ENCODE measurements at regions not wholly inside any gene's neighbourhood (a gene's known extent, or its start where the extent isn't known, plus 50 kb on each side); places are given as distances from the start of the nearest gene placed in this dataset.

- H3K9ac ChIP-seq (ENCODE audit: low read depth, low read length), result no peak overlapping the region
- H3K9me3 ChIP-seq (ENCODE audit: control insufficient read depth, insufficient read depth, low read length), result no peaks in the 10 kb centered on the region
- H3K36me3 ChIP-seq (ENCODE audit: insufficient read depth, low read length), result no peaks in the 10 kb centered on the region
- H3K4me1 ChIP-seq (ENCODE audit: insufficient read depth, low read length), result peaks cover 5% of the 10 kb centered on the region; the same call in 1 of the 2 replicates
Observed at GRCh38 chr12:77500089-77500488, 330.6 kb upstream of the NAV3 start.

GRCh38 chr12:77497647-77498046 lies 333.0 kb upstream of the NAV3 start:
- no peak overlapping the region for H3K9ac ChIP-seq (ENCODE audit: low read depth, low read length)
- no peaks in the 10 kb centered on the region for H3K36me3 ChIP-seq (ENCODE audit: insufficient read depth, low read length)
- H3K4me1 ChIP-seq (ENCODE audit: insufficient read depth, low read length), result peaks cover 5% of the 10 kb centered on the region; the same call in 1 of the 2 replicates
- no peaks in the 10 kb centered on the region for H3K9me3 ChIP-seq (ENCODE audit: control insufficient read depth, insufficient read depth, low read length)

GRCh38 chr12:77496714-77497113 lies 334.0 kb upstream of the NAV3 start:
- H3K9ac ChIP-seq (ENCODE audit: low read depth, low read length), result no peak overlapping the region
- H3K9me3 ChIP-seq (ENCODE audit: control insufficient read depth, insufficient read depth, low read length), result no peaks in the 10 kb centered on the region
- H3K4me1 ChIP-seq (ENCODE audit: insufficient read depth, low read length), result peaks cover 5% of the 10 kb centered on the region; the same call in 1 of the 2 replicates
- no peaks in the 10 kb centered on the region for H3K36me3 ChIP-seq (ENCODE audit: insufficient read depth, low read length)

DNA sequence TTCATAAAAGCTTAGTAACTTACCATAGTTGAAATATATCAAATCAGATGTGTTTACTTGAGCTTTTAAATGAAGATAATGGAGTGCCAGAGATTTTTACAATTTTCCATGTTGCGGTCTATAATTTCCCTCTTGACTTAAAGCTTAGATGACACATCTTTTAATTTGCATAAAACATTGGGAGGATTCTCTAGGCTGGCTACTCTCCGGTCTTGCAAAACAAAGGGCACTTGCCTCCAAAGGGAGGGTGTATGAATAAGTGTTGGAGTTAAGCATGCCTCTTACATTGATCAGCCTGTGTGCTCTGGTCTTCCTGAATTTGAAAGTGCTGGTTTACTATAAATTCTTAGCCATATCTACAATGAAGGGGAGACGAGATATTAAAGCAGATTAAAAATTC lies 336.4 kb upstream of the NAV3 start:
- H3K36me3 ChIP-seq (ENCODE audit: insufficient read depth, low read length), result no peaks in the 10 kb centered on the region
- H3K9ac ChIP-seq (ENCODE audit: low read depth, low read length), result no peak overlapping the region
- H3K4me1 ChIP-seq (ENCODE audit: insufficient read depth, low read length), result peaks cover 5% of the 10 kb centered on the region; the same call in 1 of the 2 replicates
- H3K9me3 ChIP-seq (ENCODE audit: control insufficient read depth, insufficient read depth, low read length), result no peaks in the 10 kb centered on the region

- Histone ChIP-seq H3K4me1 (ENCODE audit: insufficient read depth, low read length) (peaks cover 5% of the 10 kb centered on the region; the same call in 1 of the 2 replicates), H3K9me3 (ENCODE audit: control insufficient read depth, insufficient read depth, low read length) (no peaks in the 10 kb centered on the region), H3K9ac (ENCODE audit: low read depth, low read length) (no peak overlapping the region), H3K36me3 (ENCODE audit: insufficient read depth, low read length) (no peaks in the 10 kb centered on the region)
Observed at GRCh38 chr12:77493302-77494168, 337.2 kb upstream of the NAV3 start.

- Histone ChIP-seq H3K9ac (ENCODE audit: low read depth, low read length) (no peak overlapping the region), H3K4me1 (ENCODE audit: insufficient read depth, low read length) (peaks cover 2% of the 10 kb centered on the region; the same call in 1 of the 2 replicates), H3K9me3 (ENCODE audit: control insufficient read depth, insufficient read depth, low read length) (no peaks in the 10 kb centered on the region), H3K36me3 (ENCODE audit: insufficient read depth, low read length) (no peaks in the 10 kb centered on the region)
Observed at GRCh38 chr12:77492536-77492935, 338.2 kb upstream of the NAV3 start.

DNA sequence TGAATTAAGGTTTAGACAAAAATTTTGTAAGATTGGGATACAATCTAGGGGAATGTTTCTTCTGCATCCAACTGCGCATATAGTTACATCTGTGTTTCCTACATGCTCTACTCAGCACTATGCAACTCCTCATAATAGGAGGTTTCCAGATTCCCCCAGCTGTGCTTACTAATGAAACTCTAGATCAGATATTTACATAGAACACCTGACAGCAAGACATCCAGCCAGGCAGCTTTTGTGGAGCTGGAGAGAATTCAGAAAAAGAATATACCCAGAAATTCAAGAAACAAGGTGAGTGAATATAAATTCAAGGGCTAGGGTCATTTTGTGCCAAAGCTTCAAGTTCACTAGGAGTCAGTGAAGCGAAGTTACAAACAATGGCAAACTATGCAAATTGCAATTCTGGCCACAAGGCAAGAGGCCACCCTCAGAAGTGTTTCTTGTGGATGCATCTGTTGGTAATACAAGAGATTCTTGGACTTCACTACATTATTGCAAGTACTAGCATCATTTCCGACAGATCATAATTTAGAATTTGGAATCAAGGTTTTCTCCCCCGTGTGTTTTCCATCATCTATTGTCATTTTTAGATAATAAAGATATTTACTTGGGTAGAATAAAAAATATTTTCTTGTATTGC lies 341.2 kb upstream of the NAV3 start:
- Histone ChIP-seq H3K9me3 (ENCODE audit: control insufficient read depth, insufficient read depth, low read length) (no peaks in the 10 kb centered on the region), H3K4me1 (ENCODE audit: insufficient read depth, low read length) (peaks cover 9% of the 10 kb centered on the region; the same call in 1 of the 2 replicates), H3K9ac (ENCODE audit: low read depth, low read length) (no peak overlapping the region), H3K36me3 (ENCODE audit: insufficient read depth, low read length) (no peaks in the 10 kb centered on the region)

DNA sequence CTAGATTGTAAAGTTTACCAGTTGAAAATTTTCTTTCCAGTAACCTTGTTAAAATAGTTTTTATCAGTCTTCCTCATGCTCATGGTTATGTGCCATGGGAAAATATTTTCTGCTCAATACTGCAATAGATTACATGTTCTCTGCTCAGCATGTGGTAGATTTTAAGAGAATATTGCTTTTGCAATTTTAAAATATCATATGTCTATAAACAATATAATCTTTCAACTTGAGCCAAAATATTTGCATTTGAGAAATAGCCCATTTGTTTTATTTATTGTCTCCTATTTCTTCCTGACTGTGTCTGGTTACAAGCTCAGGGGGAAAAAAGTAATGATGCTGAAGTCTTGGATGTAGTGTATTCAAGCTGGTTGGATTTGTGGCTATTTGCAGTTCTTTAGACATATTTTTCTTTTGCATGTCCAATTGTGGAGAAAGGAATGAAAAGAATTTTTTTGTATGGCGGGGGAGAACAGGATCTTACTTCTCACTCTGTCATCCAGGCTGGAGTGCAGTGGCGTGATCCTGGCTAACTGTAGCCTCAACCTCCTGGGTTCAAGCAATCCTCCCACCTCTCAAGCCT lies 342.6 kb upstream of the NAV3 start:
- Histone ChIP-seq H3K4me1 (ENCODE audit: insufficient read depth, low read length) (peaks cover 9% of the 10 kb centered on the region; the same call in 1 of the 2 replicates), H3K9ac (ENCODE audit: low read depth, low read length) (no peak overlapping the region), H3K36me3 (ENCODE audit: insufficient read depth, low read length) (no peaks in the 10 kb centered on the region), H3K9me3 (ENCODE audit: control insufficient read depth, insufficient read depth, low read length) (no peaks in the 10 kb centered on the region)

- no peak overlapping the region for H3K9ac ChIP-seq (ENCODE audit: low read depth, low read length)
- H3K36me3 ChIP-seq (ENCODE audit: insufficient read depth, low read length), result no peaks in the 10 kb centered on the region
- peaks cover 9% of the 10 kb centered on the region; the same call in 1 of the 2 replicates for H3K4me1 ChIP-seq (ENCODE audit: insufficient read depth, low read length)
- no peaks in the 10 kb centered on the region for H3K9me3 ChIP-seq (ENCODE audit: control insufficient read depth, insufficient read depth, low read length)
Observed at GRCh38 chr12:77486872-77487271, 343.8 kb upstream of the NAV3 start.

DNA sequence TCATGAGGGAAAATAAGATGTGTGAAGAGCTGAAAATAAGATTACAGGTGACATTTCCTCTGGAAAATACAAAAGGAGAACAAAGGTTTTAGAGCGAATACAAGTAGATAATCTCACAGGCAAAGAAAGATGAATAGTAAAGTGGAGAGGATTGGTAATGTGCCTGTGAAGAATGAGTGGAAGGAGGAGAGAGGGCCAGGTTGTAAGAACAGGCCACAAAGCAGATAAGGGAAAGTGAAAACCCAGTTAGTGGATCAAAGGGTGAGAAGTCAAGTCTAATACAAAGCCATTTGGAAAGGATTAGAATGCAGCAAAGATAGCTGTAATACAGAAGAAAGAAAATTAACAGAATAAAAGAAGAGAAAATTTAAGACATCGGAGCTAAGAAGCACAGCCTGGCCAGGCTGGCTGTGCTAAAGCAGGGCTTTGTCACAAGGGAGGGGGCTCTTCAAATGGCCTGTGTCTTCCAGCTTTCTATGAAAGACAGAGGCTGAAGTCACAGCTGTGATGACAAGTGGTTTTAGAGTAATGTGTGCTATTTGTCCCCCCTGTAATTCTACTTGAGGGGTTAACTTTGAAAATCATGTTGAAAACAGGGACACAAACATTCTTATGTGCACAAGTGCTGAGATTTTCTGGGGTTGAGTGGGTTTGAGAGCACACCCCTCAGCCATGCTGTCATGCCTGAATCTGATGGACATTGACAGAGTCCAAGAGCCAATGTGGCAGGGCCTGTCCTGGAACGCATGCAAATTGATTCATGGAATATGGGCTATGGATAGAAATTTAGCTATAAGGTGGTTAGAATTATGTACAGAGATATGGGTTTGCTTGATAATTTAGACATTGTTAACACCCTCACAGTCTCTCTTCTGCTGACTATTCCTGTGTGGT lies 344.5 kb upstream of the NAV3 start:
- H3K9me3 ChIP-seq (ENCODE audit: control insufficient read depth, insufficient read depth, low read length), result no peaks in the 10 kb centered on the region
- no peak overlapping the region for H3K9ac ChIP-seq (ENCODE audit: low read depth, low read length)
- H3K4me1 ChIP-seq (ENCODE audit: insufficient read depth, low read length), result peaks cover 9% of the 10 kb centered on the region; the same call in 1 of the 2 replicates
- H3K36me3 ChIP-seq (ENCODE audit: insufficient read depth, low read length), result no peaks in the 10 kb centered on the region

DNA sequence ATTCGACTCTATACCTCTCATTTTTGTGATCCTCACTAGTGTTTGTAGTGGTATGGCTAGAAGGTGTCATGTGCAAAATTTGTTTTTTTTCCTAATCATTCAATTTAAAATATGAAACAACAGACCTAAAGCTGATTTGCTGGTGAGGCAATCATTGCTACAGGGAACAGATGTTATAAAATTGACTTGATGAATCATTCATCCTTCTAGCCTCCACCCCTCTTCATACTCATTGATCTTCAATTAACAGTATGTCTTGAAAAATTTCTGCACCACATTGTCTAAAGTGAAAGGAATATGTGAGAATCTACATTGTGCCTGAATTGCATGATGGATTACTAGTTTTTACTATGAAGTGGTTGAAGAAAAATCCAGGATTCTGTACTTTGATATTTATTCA lies 349.0 kb upstream of the NAV3 start:
- Histone ChIP-seq H3K9me3 (ENCODE audit: control insufficient read depth, insufficient read depth, low read length) (no peaks in the 10 kb centered on the region), H3K9ac (ENCODE audit: low read depth, low read length) (no peak overlapping the region), H3K36me3 (ENCODE audit: insufficient read depth, low read length) (no peaks in the 10 kb centered on the region), H3K4me1 (ENCODE audit: insufficient read depth, low read length) (peaks cover 9% of the 10 kb centered on the region; the same call in 1 of the 2 replicates)

DNA sequence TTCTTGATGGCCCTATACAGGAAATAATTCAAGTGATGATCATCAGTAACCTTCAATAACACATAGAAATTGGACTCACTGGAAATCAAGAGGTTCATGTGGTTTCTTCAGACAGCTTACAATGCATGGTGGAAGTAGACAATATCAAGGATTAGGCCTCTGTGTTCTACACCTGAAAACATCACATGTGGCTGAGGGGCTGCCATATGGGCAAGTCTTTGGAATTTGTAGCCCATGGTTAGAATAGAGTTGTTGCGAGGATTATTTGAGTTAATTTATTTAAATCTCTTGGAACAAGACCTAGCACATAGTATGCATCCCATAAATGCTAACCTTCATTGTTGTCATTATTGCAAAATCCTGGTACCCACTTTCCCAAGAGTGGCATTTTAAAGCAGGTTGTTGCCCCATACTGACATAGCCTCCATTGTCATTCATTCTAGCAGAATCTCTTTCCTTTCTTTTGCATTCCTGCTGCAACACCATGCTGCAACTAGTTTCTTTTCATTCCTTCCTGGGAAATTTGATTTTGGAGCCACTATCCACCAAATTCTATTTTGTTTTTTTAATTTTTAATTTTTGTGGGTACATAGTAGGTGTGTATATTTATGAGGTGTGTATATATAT lies 352.7 kb upstream of the NAV3 start:
- Histone ChIP-seq H3K36me3 (ENCODE audit: insufficient read depth, low read length) (no peaks in the 10 kb centered on the region), H3K9ac (ENCODE audit: low read depth, low read length) (no peak overlapping the region), H3K4me1 (ENCODE audit: insufficient read depth, low read length) (no peaks in the 10 kb centered on the region), H3K9me3 (ENCODE audit: control insufficient read depth, insufficient read depth, low read length) (no peaks in the 10 kb centered on the region)

GRCh38 chr12:77471801-77472200 lies 358.9 kb upstream of the NAV3 start:
- H3K9ac ChIP-seq (ENCODE audit: low read depth, low read length), result no peak overlapping the region
- no peaks in the 10 kb centered on the region; the same call in 1 of the 2 replicates for H3K4me1 ChIP-seq (ENCODE audit: insufficient read depth, low read length)
- H3K36me3 ChIP-seq (ENCODE audit: insufficient read depth, low read length), result no peaks in the 10 kb centered on the region
- H3K9me3 ChIP-seq (ENCODE audit: control insufficient read depth, insufficient read depth, low read length), result no peaks in the 10 kb centered on the region

Measured in ES-I3 (cell line).